IMR-90 (cell line): ENCODE measurements at regions not wholly inside any gene's neighbourhood (a gene's known extent, or its start where the extent isn't known, plus 50 kb on each side); places are given as distances from the start of the nearest gene placed in this dataset.
"Not testable (repeated sequence)": the region's sequence is repeated elsewhere in the genome, so short reads cannot be mapped to it uniquely, and the experiment has no call there.

Experiments
- ATAC-seq: fragments of 200-7000 bp; cut with Tn5 transposase; 2 replicates; pipeline ENCODE4 v1.9.1; 2020; ENCODE audit warnings: low read depth, mild to moderate bottlenecking, moderate library complexity
- BruUV-seq: library from RNA; stranded (reverse); fragments of 400-500 nt; replicated peaks from 2 replicates; lab custom pipeline; 2021; lab: Mats Ljungman, UMichigan
- CTCF ChIA-PET: fragments of 300-600 bp; formaldehyde crosslinking; extraction: SDS; loops from one replicate; lab custom pipeline; 2021; ENCODE audit warnings: antibody characterized with exemption; lab: Yijun Ruan, JAX
- POLR2A ChIA-PET: fragments of 300-600 bp; sonication (Branson Sonifier 250); formaldehyde crosslinking; loops from one replicate; lab custom pipeline; 2022; ENCODE audit warnings: antibody characterized with exemption; ENCODE audit not compliant: unreplicated experiment; lab: Charles Lee
- DNase-seq: peaks from one replicate; pipeline ENCODE4 v3.0.0; 2013
- H2AFZ ChIP-seq: replicated peaks from 2 replicates; pipeline ENCODE3; 2013; ENCODE audit warnings: low read length, mild to moderate bottlenecking; ENCODE audit not compliant: poor library complexity
- H2AK5ac ChIP-seq: 2 replicates; pipeline ENCODE4 v1.6.1; 2013; ENCODE audit warnings: low read depth, low read length, inconsistent platforms
- H2AK9ac ChIP-seq: replicated peaks from 2 replicates; pipeline ENCODE3; 2013; ENCODE audit warnings: mild to moderate bottlenecking, low read depth, low read length, moderate library complexity; ENCODE audit not compliant: poor library complexity
- H2BK120ac ChIP-seq: 2 replicates; pipeline ENCODE4 v1.6.1; 2013; ENCODE audit warnings: low read depth, low read length, inconsistent platforms
- H2BK15ac ChIP-seq: 3 replicates; pipeline ENCODE4 v1.6.1; 2013; ENCODE audit warnings: low read depth, low read length, inconsistent platforms
- H2BK20ac ChIP-seq: 2 replicates; pipeline ENCODE4 v1.6.1; 2013; ENCODE audit warnings: low read depth, mild to moderate bottlenecking, inconsistent platforms, low read length, moderate library complexity
- H2BK5ac ChIP-seq: 2 replicates; pipeline ENCODE4 v1.6.1; 2013; ENCODE audit warnings: mild to moderate bottlenecking, low read depth, low read length, inconsistent platforms; ENCODE audit not compliant: poor library complexity, severe bottlenecking
- H3K14ac ChIP-seq: replicated peaks from 2 replicates; pipeline ENCODE4 v1.6.1; 2013; ENCODE audit warnings: low read depth, low read length, inconsistent platforms
- H3K18ac ChIP-seq: 2 replicates; pipeline ENCODE4 v1.6.1; 2013; ENCODE audit warnings: low read depth, low read length, control low read depth
- H3K23ac ChIP-seq: 2 replicates; pipeline ENCODE4 v1.6.1; 2013; ENCODE audit warnings: low read depth, low read length, inconsistent platforms
- H3K27ac ChIP-seq: 2 replicates; pipeline ENCODE4 v1.5.1; 2013; ENCODE audit warnings: mild to moderate bottlenecking, control low read depth, low read length; ENCODE audit not compliant: insufficient read depth
- H3K27me3 ChIP-seq: 2 replicates; pipeline ENCODE4 v1.6.1; 2013; ENCODE audit warnings: low read length; ENCODE audit not compliant: control insufficient read depth, insufficient read depth
- H3K36me3 ChIP-seq: 2 replicates; pipeline ENCODE4 v1.6.1; 2013; ENCODE audit warnings: low read length, mixed read lengths; ENCODE audit not compliant: control insufficient read depth, insufficient read depth
- H3K4ac ChIP-seq: 2 replicates; pipeline ENCODE4 v1.6.1; 2013; ENCODE audit warnings: low read depth, low read length, inconsistent platforms
- H3K4me1 ChIP-seq: 2 replicates; pipeline ENCODE4 v1.6.1; 2013; ENCODE audit warnings: low read length, mixed read lengths; ENCODE audit not compliant: control insufficient read depth, insufficient read depth
- H3K4me2 ChIP-seq: 2 replicates; pipeline ENCODE4 v1.6.1; 2013; ENCODE audit warnings: low read depth, mild to moderate bottlenecking, control low read depth, low read length, moderate library complexity
- H3K4me3 ChIP-seq: 2 replicates; pipeline ENCODE4 v1.5.1; 2013; ENCODE audit warnings: low read depth, mild to moderate bottlenecking, control low read depth, low read length, moderate library complexity; ENCODE audit not compliant: insufficient read depth
- H3K56ac ChIP-seq: 2 replicates; pipeline ENCODE4 v1.6.1; 2013; ENCODE audit warnings: low read length, inconsistent platforms; ENCODE audit not compliant: insufficient read depth; ENCODE audit errors: extremely low read depth
- H3K79me1 ChIP-seq, 2 experiments: 2 replicates each; pipeline ENCODE4 v1.6.1; 2013; ENCODE audit warnings: low read length in 2 of 2, inconsistent platforms in 1 of 2, low read depth in 1 of 2
- H3K9ac ChIP-seq: 2 replicates; pipeline ENCODE4 v1.6.1; 2013; ENCODE audit warnings: low read depth, low read length, control low read depth
- H3K9me1 ChIP-seq: 2 replicates; pipeline ENCODE4 v1.6.1; 2013; ENCODE audit warnings: low read length, inconsistent platforms; ENCODE audit not compliant: insufficient read depth
- H3K9me3 ChIP-seq: 2 replicates; pipeline ENCODE4 v1.6.1; 2013; ENCODE audit warnings: low read length; ENCODE audit not compliant: control insufficient read depth, insufficient read depth
- H4K20me1 ChIP-seq: 2 replicates; pipeline ENCODE4 v1.6.1; 2013; ENCODE audit warnings: low read length, inconsistent platforms; ENCODE audit not compliant: insufficient read depth
- H4K5ac ChIP-seq: 2 replicates; pipeline ENCODE4 v1.6.1; 2013; ENCODE audit warnings: mild to moderate bottlenecking, low read depth, low read length, control low read depth
- H4K8ac ChIP-seq, 2 experiments: 2 replicates each; pipeline ENCODE4 v1.6.1; 2013; ENCODE audit warnings: low read depth in 2 of 2, low read length in 2 of 2, control low read depth in 1 of 2, inconsistent platforms in 1 of 2
- H4K91ac ChIP-seq: 2 replicates; pipeline ENCODE4 v1.6.1; 2013; ENCODE audit warnings: low read depth, low read length, inconsistent platforms; ENCODE audit not compliant: insufficient read depth
- CHD1 ChIP-seq: IDR thresholded peaks from 2 replicates; pipeline ENCODE4 v1.6.1; 2012; ENCODE audit warnings: low read depth, low read length, improper control_type of control experiment
- CTCF ChIP-seq: conservative IDR thresholded peaks from 2 replicates; pipeline ENCODE4 v1.5.1; 2012; ENCODE audit warnings: mild to moderate bottlenecking, low read depth, low read length, improper control_type of control experiment
- FOS ChIP-seq: fragments of 150-350 bp; IDR thresholded peaks from 2 replicates; pipeline ENCODE4 v1.6.1; 2016; ENCODE audit warnings: low read depth, low read length
- MAFK ChIP-seq: IDR thresholded peaks from 2 replicates; pipeline ENCODE4 v1.6.1; 2012; ENCODE audit warnings: low read depth, low read length, improper control_type of control experiment
- MAZ ChIP-seq: IDR thresholded peaks from 2 replicates; pipeline ENCODE4 v1.6.1; 2012; ENCODE audit warnings: low read depth, mild to moderate bottlenecking, low read length, improper control_type of control experiment, moderate library complexity, borderline replicate concordance
- MXI1 ChIP-seq: IDR thresholded peaks from 2 replicates; pipeline ENCODE4 v1.6.1; 2012; ENCODE audit warnings: low read depth, mild to moderate bottlenecking, low read length, moderate library complexity, borderline replicate concordance
- NFE2L2 ChIP-seq: fragments of 150-350 bp; IDR thresholded peaks from 2 replicates; pipeline ENCODE4 v1.6.1; 2016; ENCODE audit warnings: low read depth, mild to moderate bottlenecking, low read length
- RAD21 ChIP-seq: IDR thresholded peaks from 2 replicates; pipeline ENCODE4 v1.6.1; 2012; ENCODE audit warnings: low read length, improper control_type of control experiment
- RFX5 ChIP-seq: IDR thresholded peaks from 2 replicates; pipeline ENCODE4 v1.8.0; 2012; ENCODE audit warnings: low read depth, mild to moderate bottlenecking, low read length, moderate library complexity
- WGBS, 2 experiments: methylation state at CpG; one replicate each; pipeline versions ENCODE4 v1.1.5 to v1.1.7; 2013; ENCODE audit warnings: missing lambda C conversion rate in 2 of 2; ENCODE audit not compliant: insufficient read length in 1 of 2; ENCODE audit errors: extremely low coverage in 2 of 2; 5-methylcytosine and 5-hydroxymethylcytosine counted together
- dilution Hi-C: fragments of 300-500 bp; cut with HindIII; formaldehyde crosslinking; loops from one replicate; pipeline ENCODE4 v1.14.3; 2018; ENCODE audit warnings: low sequenced_read_pairs; ENCODE audit not compliant: unreplicated experiment
- in situ Hi-C: fragments of 300-500 bp; cut with MboI; formaldehyde crosslinking; loops from 3 replicates; pipeline ENCODE4 v1.14.3; 2019; ENCODE audit warnings: low sequenced_read_pairs, inconsistent platforms, mixed read lengths
- intact Hi-C: fragments of 100-400 bp; cut with micrococcal nuclease; formaldehyde crosslinking; loops from 2 replicates; pipeline ENCODE4 v1.10.0; 2022

DNA sequence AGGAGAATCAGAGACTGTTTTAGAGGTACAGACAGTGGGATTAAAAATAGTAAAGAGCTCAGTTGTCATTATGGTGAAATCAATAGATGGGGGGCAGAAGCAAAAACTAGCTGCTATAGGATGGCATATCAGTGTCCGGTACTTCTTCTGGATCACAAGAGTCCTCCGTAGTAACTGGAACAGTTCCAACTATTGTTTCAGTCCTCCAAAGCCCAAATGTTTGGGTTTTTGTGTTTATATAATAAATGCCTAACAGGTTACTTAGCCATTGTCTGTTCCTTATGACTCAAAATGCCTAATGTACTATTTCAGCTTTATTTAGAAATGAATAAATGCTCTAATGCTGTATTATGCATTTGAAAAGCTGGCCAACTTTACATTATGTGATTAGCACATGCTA is 401.2 kb downstream of the PTH2R start:
- no peak overlapping the region for H2AK9ac ChIP-seq
- H3K9ac ChIP-seq: no peak overlapping the region
- no peak overlapping the region for H3K18ac ChIP-seq
- no peak overlapping the region for H3K14ac ChIP-seq
- TF ChIP-seq MXI1 (no peak), FOS (no peak), CTCF (no peak), MAFK (no peak), NFE2L2 (no peak), RAD21 (no peak), RFX5 (no peak), MAZ (no peak), CHD1 (no peak)
- no peak for DNase-seq
- H3K9me3 ChIP-seq: no peaks in the 10 kb centered on the region
- in situ Hi-C loops: no loop called here
- H3K4ac ChIP-seq: no peak overlapping the region
- no peak overlapping the region for H2BK5ac ChIP-seq
- H2BK15ac ChIP-seq: no peak overlapping the region
- no peak overlapping the region for H3K27ac ChIP-seq
- no peak overlapping the region for H2BK20ac ChIP-seq
- ATAC-seq: no peak
- H3K79me1 ChIP-seq: no peaks in the 10 kb centered on the region
- H4K8ac ChIP-seq: no peak overlapping the region
- H3K9me1 ChIP-seq: no peaks in the 10 kb centered on the region
- POLR2A ChIA-PET: no interaction called here
- no peaks in the 10 kb centered on the region for H3K36me3 ChIP-seq
- WGBS, 2 experiments: no CpG with 5 or more reads among the region's 2 CpGs
- intact Hi-C loops: no loop called here
- H4K20me1 ChIP-seq: no peaks in the 10 kb centered on the region
- H3K56ac ChIP-seq: no peak overlapping the region
- CTCF ChIA-PET: no interaction called here
- BruUV-seq: no TSS peak
- no peak overlapping the region for H4K5ac ChIP-seq
- no peak overlapping the region for H3K4me2 ChIP-seq
- H3K4me1 ChIP-seq: no peaks in the 10 kb centered on the region
- no peak overlapping the region for H2AFZ ChIP-seq
- no peak overlapping the region for H3K23ac ChIP-seq
- H3K27me3 ChIP-seq: no peaks in the 10 kb centered on the region
- dilution Hi-C loops: no loop called here
- no peak overlapping the region for H3K4me3 ChIP-seq
- H4K91ac ChIP-seq: no peak overlapping the region
- no peak overlapping the region for H2AK5ac ChIP-seq
- no peak overlapping the region for H2BK120ac ChIP-seq

GRCh38 chr2:208811885-208812284 is 405.3 kb downstream of the PTH2R start:
- in situ Hi-C loops: not testable (repeated sequence)

More at GRCh38 chr2:208811885-208812284, 405.3 kb downstream of the PTH2R start:
- H2BK20ac ChIP-seq, H2AK5ac ChIP-seq, H3K14ac ChIP-seq, POLR2A ChIA-PET, CTCF ChIA-PET, H3K27me3 ChIP-seq, H3K4me2 ChIP-seq, H4K8ac ChIP-seq, H3K36me3 ChIP-seq, H3K56ac ChIP-seq, H3K79me1 ChIP-seq, H4K20me1 ChIP-seq, H4K5ac ChIP-seq, dilution Hi-C loops, H4K91ac ChIP-seq, ATAC-seq, H3K9me3 ChIP-seq, H2AFZ ChIP-seq, H3K9me1 ChIP-seq, H2BK120ac ChIP-seq, H2AK9ac ChIP-seq, H2BK15ac ChIP-seq, H3K18ac ChIP-seq, intact Hi-C loops, H3K9ac ChIP-seq, H2BK5ac ChIP-seq, H3K4ac ChIP-seq, H3K27ac ChIP-seq, DNase-seq, H3K23ac ChIP-seq, H3K4me1 ChIP-seq, H3K4me3 ChIP-seq, BruUV-seq: not testable (repeated sequence)
- no CpG with 5 or more reads among the region's 10 CpGs for WGBS, 2 experiments
